Endodermal cell (in vitro differentiated cells): ENCODE measurements at regions not wholly inside any gene's neighbourhood (a gene's known extent, or its start where the extent isn't known, plus 50 kb on each side); places are given as distances from the start of the nearest gene placed in this dataset.
"Not testable (repeated sequence)": the region's sequence is repeated elsewhere in the genome, so short reads cannot be mapped to it uniquely, and the experiment has no call there.

Source experiments
- DNase-seq: peaks from one replicate; pipeline ENCODE4 v3.0.0-alpha.2; 2017
- H3K27ac ChIP-seq: 2 replicates; pipeline ENCODE4 v1.5.1; 2013; ENCODE audit warnings: mild to moderate bottlenecking, low read depth, low read length, moderate library complexity
- H3K27me3 ChIP-seq: 2 replicates; pipeline ENCODE4 v1.6.1; 2013; ENCODE audit warnings: mild to moderate bottlenecking, low read length, moderate library complexity; ENCODE audit not compliant: insufficient read depth, control insufficient read depth, poor library complexity, severe bottlenecking
- H3K36me3 ChIP-seq: 2 replicates; pipeline ENCODE4 v1.7.0; 2013; ENCODE audit warnings: mild to moderate bottlenecking, low read length, moderate library complexity; ENCODE audit not compliant: control insufficient read depth, insufficient read depth
- H3K4me1 ChIP-seq: one replicate; pipeline ENCODE4 v1.7.0; 2013; ENCODE audit warnings: low read length; ENCODE audit not compliant: control insufficient read depth, insufficient read depth
- H3K4me3 ChIP-seq: 2 replicates; pipeline ENCODE4 v1.5.1; 2013; ENCODE audit warnings: mild to moderate bottlenecking, low read length, moderate library complexity
- H3K9ac ChIP-seq: 2 replicates; pipeline ENCODE4 v1.6.1; 2013; ENCODE audit warnings: mild to moderate bottlenecking, low read length, moderate library complexity; ENCODE audit not compliant: poor library complexity, severe bottlenecking; ENCODE audit errors: extremely low read depth
- H3K9me3 ChIP-seq: 2 replicates; pipeline ENCODE4 v1.6.1; 2013; ENCODE audit warnings: mild to moderate bottlenecking, low read length, moderate library complexity; ENCODE audit not compliant: control insufficient read depth
- H3K27ac Mint-ChIP-seq: 2 replicates; pipeline ENCODE4 v1.8.0; 2020; ENCODE audit warnings: mixed read lengths
- H3K27me3 Mint-ChIP-seq: 2 replicates; pipeline ENCODE4 v1.8.0; 2021; ENCODE audit warnings: mild to moderate bottlenecking, mixed read lengths; ENCODE audit not compliant: insufficient read depth
- H3K36me3 Mint-ChIP-seq: 2 replicates; pipeline ENCODE4 v1.8.0; 2020; ENCODE audit warnings: low read depth, mixed read lengths
- H3K4me1 Mint-ChIP-seq: 2 replicates; pipeline ENCODE4 v1.8.0; 2020; ENCODE audit warnings: mixed read lengths
- H3K4me3 Mint-ChIP-seq: 2 replicates; pipeline ENCODE4 v1.8.0; 2020; ENCODE audit warnings: mild to moderate bottlenecking, moderate library complexity, mixed read lengths
- H3K9me3 Mint-ChIP-seq: 2 replicates; pipeline ENCODE4 v1.8.0; 2020; ENCODE audit warnings: mild to moderate bottlenecking, mixed read lengths
- CTCF ChIP-seq: fragments of 200-600 bp; sonication (generic); conservative IDR thresholded peaks from 2 replicates; pipeline ENCODE4 v1.5.0; 2021; ENCODE audit warnings: antibody characterized with exemption, mild to moderate bottlenecking
- WGBS, 2 experiments: methylation state at CpG; one replicate each; pipeline versions ENCODE4 v1.1.5 to v1.1.7; 2013; ENCODE audit warnings: missing lambda C conversion rate in 2 of 2, mixed read lengths in 1 of 2; ENCODE audit not compliant: insufficient coverage in 1 of 2, insufficient read length in 1 of 2; 5-methylcytosine and 5-hydroxymethylcytosine counted together

GRCh38 chr20:17863577-17864292 lies 104.9 kb downstream of the SNX5 start:
- H3K27me3 ChIP-seq = no peaks in the 10 kb centered on the region
- no peak for TF ChIP-seq CTCF
- no peaks in the 10 kb centered on the region for H3K36me3 ChIP-seq
- DNase-seq = no peak
- Mint-ChIP-seq H3K4me3 (no peak overlapping the region), H3K27me3 (peaks cover 8% of the 10 kb centered on the region), H3K36me3 (no peaks in the 10 kb centered on the region), H3K4me1 (peaks cover 15% of the 10 kb centered on the region), H3K27ac (no peak overlapping the region), H3K9me3 (no peaks in the 10 kb centered on the region)
- no peak overlapping the region for H3K9ac ChIP-seq
- H3K4me1 ChIP-seq = no peaks in the 10 kb centered on the region
- H3K9me3 ChIP-seq = no peaks in the 10 kb centered on the region
- H3K27ac ChIP-seq = no peak overlapping the region
- H3K4me3 ChIP-seq = no peak overlapping the region
- WGBS, 2 experiments = 89 to 92% methylated on average over 4 to 11 of the region's 11 CpGs

GRCh38 chr20:17863209-17863576 lies 105.4 kb downstream of the SNX5 start:
- Histone ChIP-seq H3K9ac (no peak overlapping the region), H3K4me1 (no peaks in the 10 kb centered on the region), H3K9me3 (no peaks in the 10 kb centered on the region), H3K4me3 (no peak overlapping the region), H3K36me3 (no peaks in the 10 kb centered on the region), H3K27me3 (no peaks in the 10 kb centered on the region), H3K27ac (no peak overlapping the region)
- DNase-seq = no peak
- WGBS, 2 experiments = 91 to 100% methylated on average over 1 to 4 of the region's 4 CpGs
- no peaks in the 10 kb centered on the region for H3K36me3 Mint-ChIP-seq
- TF ChIP-seq CTCF = no peak
- peaks cover 8% of the 10 kb centered on the region for H3K27me3 Mint-ChIP-seq
- H3K27ac Mint-ChIP-seq = no peak overlapping the region
- H3K4me1 Mint-ChIP-seq = peaks cover 15% of the 10 kb centered on the region
- H3K9me3 Mint-ChIP-seq = no peaks in the 10 kb centered on the region
- H3K4me3 Mint-ChIP-seq = no peak overlapping the region

GRCh38 chr20:17862171-17862570 lies 106.4 kb downstream of the SNX5 start:
- Histone ChIP-seq H3K27me3 (no peaks in the 10 kb centered on the region), H3K9me3 (no peaks in the 10 kb centered on the region), H3K9ac (no peak overlapping the region), H3K4me1 (no peaks in the 10 kb centered on the region), H3K36me3 (no peaks in the 10 kb centered on the region), H3K27ac (no peak overlapping the region), H3K4me3 (no peak overlapping the region)
- H3K36me3 Mint-ChIP-seq = no peaks in the 10 kb centered on the region
- H3K4me3 Mint-ChIP-seq = no peak overlapping the region
- no peak for TF ChIP-seq CTCF
- no peak overlapping the region for H3K27ac Mint-ChIP-seq
- 88 to 89% methylated on average over 1 of the region's 1 CpG for WGBS, 2 experiments
- H3K27me3 Mint-ChIP-seq = peaks cover 8% of the 10 kb centered on the region
- DNase-seq = no peak
- H3K9me3 Mint-ChIP-seq = peaks cover 2% of the 10 kb centered on the region
- peaks cover 15% of the 10 kb centered on the region for H3K4me1 Mint-ChIP-seq

GRCh38 chr20:17861620-17862019 lies 107.0 kb downstream of the SNX5 start:
- not testable (repeated sequence) for H3K36me3 Mint-ChIP-seq, H3K4me3 ChIP-seq, DNase-seq, H3K4me1 ChIP-seq, H3K9me3 Mint-ChIP-seq, H3K36me3 ChIP-seq, H3K27ac Mint-ChIP-seq, H3K27ac ChIP-seq, H3K9me3 ChIP-seq, H3K27me3 ChIP-seq, H3K4me3 Mint-ChIP-seq, H3K9ac ChIP-seq
- peaks cover 15% of the 10 kb centered on the region for H3K4me1 Mint-ChIP-seq
- H3K27me3 Mint-ChIP-seq = peaks cover 10% of the 10 kb centered on the region
- 90 to 100% methylated on average over 4 to 9 of the region's 9 CpGs for WGBS, 2 experiments
